IPS DF 6.9 (cell line): ENCODE measurements at regions not wholly inside any gene's neighbourhood (a gene's known extent, or its start where the extent isn't known, plus 50 kb on each side); places are given as distances from the start of the nearest gene placed in this dataset.
A peak's percentile ranks its signal among the peaks of the same experiment; 100 is the strongest.
"Not testable (repeated sequence)": the region's sequence is repeated elsewhere in the genome, so short reads cannot be mapped to it uniquely, and the experiment has no call there.

Source experiments
- DNase-seq: peaks from one replicate; pipeline ENCODE4 v3.0.0-alpha.2; 2013; ENCODE audit warnings: low read depth, low spot score
- H3K27ac ChIP-seq: one replicate; pipeline ENCODE4 v1.5.1; 2013; ENCODE audit warnings: low read length, control low read depth
- H3K27me3 ChIP-seq: 2 replicates; pipeline ENCODE4 v1.6.1; 2013; ENCODE audit warnings: mild to moderate bottlenecking, low read length; ENCODE audit not compliant: control insufficient read depth, insufficient read depth
- H3K36me3 ChIP-seq: 2 replicates; pipeline ENCODE4 v1.6.1; 2013; ENCODE audit warnings: low read length; ENCODE audit not compliant: control insufficient read depth, insufficient read depth
- H3K4me1 ChIP-seq: 2 replicates; pipeline ENCODE4 v1.6.1; 2013; ENCODE audit warnings: low read length; ENCODE audit not compliant: control insufficient read depth, insufficient read depth
- H3K4me3 ChIP-seq: 2 replicates; pipeline ENCODE4 v1.5.1; 2013; ENCODE audit warnings: mild to moderate bottlenecking, low read length
- H3K9me3 ChIP-seq: 2 replicates; pipeline ENCODE4 v1.6.1; 2013; ENCODE audit warnings: low read length, inconsistent platforms; ENCODE audit not compliant: control insufficient read depth, insufficient read depth
- WGBS: extraction: QIAGEN DNeasy Blood & Tissue Kit; methylation state at CpG from one replicate; pipeline ENCODE4 v1.1.7; 2013; ENCODE audit warnings: mixed read lengths, missing lambda C conversion rate; ENCODE audit not compliant: insufficient read length, insufficient coverage; 5-methylcytosine and 5-hydroxymethylcytosine counted together

GRCh38 chr12:65673156-65673690 is 151.1 kb upstream of the HMGA2 start:
- Histone ChIP-seq H3K27ac (no peak overlapping the region), H3K4me1 (no peaks in the 10 kb centered on the region)
- DNase-seq: no peak

DNA sequence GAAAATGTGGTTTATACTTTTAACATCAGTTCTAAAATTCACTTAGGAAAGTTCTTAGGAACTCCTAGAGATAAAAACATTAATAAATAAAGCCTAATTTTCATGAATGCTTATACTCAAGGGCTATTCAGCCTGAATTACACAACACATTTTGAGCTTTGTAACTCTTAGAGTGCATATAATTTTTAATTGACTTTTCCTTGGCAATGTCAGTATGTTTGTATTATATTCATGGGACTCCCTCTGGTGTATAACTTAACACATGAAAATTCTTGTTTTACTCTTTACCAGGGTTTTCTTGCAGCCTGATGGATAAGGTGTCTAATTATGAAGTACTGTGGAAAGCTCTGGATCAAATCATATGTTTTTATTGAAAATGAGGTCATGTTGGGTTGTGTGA is 150.6 kb upstream of the HMGA2 start:
- H3K27ac ChIP-seq: no peak overlapping the region
- no peaks in the 10 kb centered on the region for H3K9me3 ChIP-seq
- H3K4me1 ChIP-seq: no peaks in the 10 kb centered on the region
- no peak overlapping the region for H3K4me3 ChIP-seq
- H3K27me3 ChIP-seq: no peaks in the 10 kb centered on the region
- H3K36me3 ChIP-seq: no peaks in the 10 kb centered on the region
- DNase-seq: no peak

More at GRCh38 chr12:65673156-65673690, 151.1 kb upstream of the HMGA2 start:
- Histone ChIP-seq H3K9me3 (no peaks in the 10 kb centered on the region), H3K36me3 (no peaks in the 10 kb centered on the region), H3K27me3 (no peaks in the 10 kb centered on the region), H3K4me3 (no peak overlapping the region)

- no peak overlapping the region for H3K4me3 ChIP-seq
- no peak for DNase-seq
- H3K27me3 ChIP-seq: no peaks in the 10 kb centered on the region
- no peaks in the 10 kb centered on the region for H3K9me3 ChIP-seq
- no peak overlapping the region for H3K27ac ChIP-seq
- WGBS: no CpG with 5 or more reads among the region's 1 CpG
- no peaks in the 10 kb centered on the region for H3K4me1 ChIP-seq
- H3K36me3 ChIP-seq: no peaks in the 10 kb centered on the region
These were observed 149.1 kb upstream of the HMGA2 start for GRCh38 chr12:65675141-65675621.

GRCh38 chr12:65678172-65678571 is 146.1 kb upstream of the HMGA2 start:
- H3K4me3 ChIP-seq, H3K27ac ChIP-seq, H3K4me1 ChIP-seq, H3K36me3 ChIP-seq, H3K27me3 ChIP-seq, H3K9me3 ChIP-seq, DNase-seq: not testable (repeated sequence)
- WGBS: no CpG with 5 or more reads among the region's 4 CpGs

DNA sequence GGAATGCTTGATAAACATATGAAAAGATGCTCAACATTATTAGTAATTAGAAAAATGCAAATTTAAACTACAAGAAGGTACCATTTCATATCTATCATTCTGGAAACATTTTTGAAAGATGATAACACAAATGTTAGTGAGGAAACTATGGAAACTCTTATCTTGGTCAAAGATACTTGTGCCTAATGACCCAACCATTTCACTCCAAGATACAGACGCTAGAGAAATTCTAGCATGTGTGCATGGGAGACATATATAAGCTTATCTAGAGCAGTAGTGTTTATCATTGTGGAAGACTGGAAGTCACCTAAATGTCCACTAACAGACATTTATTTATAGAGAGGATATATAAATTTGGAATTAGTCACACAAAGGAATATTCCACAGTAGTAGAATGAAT is 143.1 kb upstream of the HMGA2 start:
- no peak for DNase-seq
- no peaks in the 10 kb centered on the region for H3K27me3 ChIP-seq
- no peaks in the 10 kb centered on the region for H3K36me3 ChIP-seq
- WGBS: no CpG with 5 or more reads among the region's 1 CpG
- no peaks in the 10 kb centered on the region for H3K9me3 ChIP-seq
- no peak overlapping the region for H3K27ac ChIP-seq
- no peaks in the 10 kb centered on the region for H3K4me1 ChIP-seq
- no peak overlapping the region for H3K4me3 ChIP-seq

DNA sequence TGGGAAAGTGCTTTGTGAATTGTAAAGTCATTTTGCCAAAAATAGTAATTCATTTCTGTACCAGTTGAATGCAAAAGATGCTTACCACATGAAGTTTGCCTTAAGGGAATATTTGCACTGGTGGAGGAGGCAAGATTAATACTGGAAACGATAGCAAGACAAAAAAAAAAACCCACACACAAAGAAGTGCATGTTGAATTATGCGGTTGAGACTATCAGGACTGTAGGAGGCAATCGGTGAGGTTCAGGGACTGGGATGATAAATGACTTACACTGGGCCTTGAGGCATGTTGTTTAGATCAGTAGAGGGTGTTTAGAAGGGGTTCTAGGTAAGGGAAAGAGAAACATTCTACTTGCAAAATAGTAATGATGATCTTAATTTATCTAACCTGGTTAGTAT is 142.2 kb upstream of the HMGA2 start:
- Histone ChIP-seq H3K9me3 (no peaks in the 10 kb centered on the region), H3K4me3 (no peak overlapping the region), H3K27ac (no peak overlapping the region), H3K27me3 (no peaks in the 10 kb centered on the region), H3K36me3 (no peaks in the 10 kb centered on the region), H3K4me1 (no peaks in the 10 kb centered on the region)
- WGBS: no CpG with 5 or more reads among the region's 3 CpGs
- no peak for DNase-seq

GRCh38 chr12:65684906-65685305 is 139.4 kb upstream of the HMGA2 start:
- H3K27ac ChIP-seq: no peak overlapping the region
- no peak overlapping the region for H3K4me3 ChIP-seq
- H3K27me3 ChIP-seq: no peaks in the 10 kb centered on the region
- H3K4me1 ChIP-seq: no peaks in the 10 kb centered on the region
- WGBS: no CpG with 5 or more reads among the region's 2 CpGs
- H3K36me3 ChIP-seq: no peaks in the 10 kb centered on the region
- no peak for DNase-seq
- H3K9me3 ChIP-seq: no peaks in the 10 kb centered on the region

- Histone ChIP-seq H3K27me3 (no peaks in the 10 kb centered on the region), H3K4me3 (no peak overlapping the region), H3K36me3 (no peaks in the 10 kb centered on the region), H3K4me1 (no peaks in the 10 kb centered on the region), H3K27ac (no peak overlapping the region), H3K9me3 (no peaks in the 10 kb centered on the region)
- no CpG with 5 or more reads among the region's 4 CpGs for WGBS
- peak; percentile 20 for DNase-seq
These were observed 138.8 kb upstream of the HMGA2 start for GRCh38 chr12:65685514-65685913.

GRCh38 chr12:65689508-65689907 is 134.8 kb upstream of the HMGA2 start:
- H3K27ac ChIP-seq: no peak overlapping the region
- WGBS: no CpG with 5 or more reads among the region's 2 CpGs
- no peak for DNase-seq

DNA sequence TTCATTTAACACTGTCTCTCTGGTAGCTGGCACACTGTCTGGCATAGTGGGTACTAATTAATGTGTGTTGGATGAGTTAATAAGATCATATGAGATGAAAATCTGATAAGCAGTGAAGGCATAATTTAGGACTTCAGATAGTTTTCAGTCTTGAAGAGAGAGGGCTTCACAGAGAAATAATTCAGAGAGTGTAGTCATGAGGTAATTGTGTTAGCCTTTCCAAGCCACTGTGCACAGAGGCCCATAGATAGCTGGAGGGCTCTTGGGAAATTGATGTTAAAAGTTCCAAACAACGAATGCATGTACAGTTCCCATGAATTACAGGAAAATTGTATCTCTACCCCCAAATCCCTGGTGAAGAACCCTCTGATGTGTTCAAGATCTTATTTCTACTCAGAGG is 133.8 kb upstream of the HMGA2 start:
- H3K9me3 ChIP-seq: no peaks in the 10 kb centered on the region
- H3K4me1 ChIP-seq: 0 out of 2 replicates have a peak, but pooled peaks cover 1% of the 10 kb centered on the region
- H3K4me3 ChIP-seq: no peak overlapping the region
- H3K36me3 ChIP-seq: no peaks in the 10 kb centered on the region
- WGBS: no CpG with 5 or more reads among the region's 1 CpG
- DNase-seq: no peak
- no peak overlapping the region for H3K27ac ChIP-seq
- H3K27me3 ChIP-seq: no peaks in the 10 kb centered on the region

More at GRCh38 chr12:65689508-65689907, 134.8 kb upstream of the HMGA2 start:
- H3K9me3 ChIP-seq: no peaks in the 10 kb centered on the region
- no peaks in the 10 kb centered on the region for H3K36me3 ChIP-seq
- H3K27me3 ChIP-seq: no peaks in the 10 kb centered on the region
- no peak overlapping the region for H3K4me3 ChIP-seq
- H3K4me1 ChIP-seq: no peaks in the 10 kb centered on the region

- WGBS: no CpG with 5 or more reads among the region's 3 CpGs
These were observed 130.2 kb upstream of the HMGA2 start for GRCh38 chr12:65694130-65694529.

More at GRCh38 chr12:65694130-65694529, 130.2 kb upstream of the HMGA2 start:
- Histone ChIP-seq H3K9me3 (no peaks in the 10 kb centered on the region), H3K27ac (no peak overlapping the region), H3K36me3 (no peaks in the 10 kb centered on the region), H3K4me3 (no peak overlapping the region), H3K27me3 (no peaks in the 10 kb centered on the region), H3K4me1 (0 out of 2 replicates have a peak, but pooled peaks cover 1% of the 10 kb centered on the region)
- DNase-seq: no peak
